ENCODE measurements at regions not wholly inside any gene's neighbourhood (a gene's known extent, or its start where the extent isn't known, plus 50 kb on each side); places are given as distances from the start of the nearest gene placed in this dataset.

GRCh38 chr9:107933097-107933496 is 443.5 kb upstream of the KLF4 start:
- no peaks in the 10 kb centered on the region for H3K4me1 Mint-ChIP-seq
- peaks cover 7% of the 10 kb centered on the region for H3K9me3 Mint-ChIP-seq
- DNase-seq = no peak
- no peaks in the 10 kb centered on the region for H3K36me3 Mint-ChIP-seq (ENCODE audit: low read depth)
- no peak overlapping the region for H3K27ac Mint-ChIP-seq
- H3K4me3 Mint-ChIP-seq = no peak overlapping the region
- ATAC-seq = no peak
- H3K27me3 Mint-ChIP-seq = no peaks in the 10 kb centered on the region

- Mint-ChIP-seq H3K4me1 (no peaks in the 10 kb centered on the region), H3K27me3 (no peaks in the 10 kb centered on the region), H3K27ac (no peak overlapping the region), H3K9me3 (peaks cover 7% of the 10 kb centered on the region), H3K36me3 (ENCODE audit: low read depth) (no peaks in the 10 kb centered on the region), H3K4me3 (no peak overlapping the region)
- ATAC-seq = no peak
- DNase-seq = no peak
Observed at GRCh38 chr9:107932601-107933000, 443.0 kb upstream of the KLF4 start.

- ATAC-seq (no peak), DNase-seq (no peak)
- Mint-ChIP-seq H3K27ac (no peak overlapping the region), H3K4me1 (no peaks in the 10 kb centered on the region), H3K36me3 (ENCODE audit: low read depth) (no peaks in the 10 kb centered on the region), H3K4me3 (no peak overlapping the region), H3K9me3 (peaks cover 7% of the 10 kb centered on the region), H3K27me3 (no peaks in the 10 kb centered on the region)
Observed at GRCh38 chr9:107932046-107932445, 442.5 kb upstream of the KLF4 start.

- DNase-seq (no peak), ATAC-seq (no peak)
- Mint-ChIP-seq H3K27me3 (no peaks in the 10 kb centered on the region), H3K9me3 (peaks cover 4% of the 10 kb centered on the region), H3K27ac (no peak overlapping the region), H3K4me3 (no peak overlapping the region), H3K36me3 (ENCODE audit: low read depth) (no peaks in the 10 kb centered on the region), H3K4me1 (no peaks in the 10 kb centered on the region)
Observed at GRCh38 chr9:107931071-107931715, 441.6 kb upstream of the KLF4 start.

DNA sequence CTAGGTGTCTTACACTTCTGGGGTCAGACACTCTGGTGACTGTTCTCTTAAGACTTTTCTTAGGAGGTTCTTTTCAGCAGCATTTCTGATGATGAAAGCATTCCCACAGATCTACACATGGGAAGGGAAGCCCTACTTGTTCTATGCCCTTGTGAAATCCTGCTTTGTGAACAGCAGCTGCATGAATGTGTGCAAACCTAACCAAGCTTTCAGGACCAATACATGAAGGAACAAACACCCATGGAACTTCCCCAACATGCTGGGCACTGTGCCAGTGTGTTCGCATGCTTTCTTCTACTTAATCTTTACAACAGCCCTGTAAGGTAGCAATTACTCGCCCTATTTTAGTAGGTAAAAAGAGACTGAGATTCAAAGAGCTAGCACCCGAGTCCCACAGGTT is 439.9 kb upstream of the KLF4 start:
- no peaks in the 10 kb centered on the region for H3K27me3 Mint-ChIP-seq
- peaks cover 4% of the 10 kb centered on the region for H3K9me3 Mint-ChIP-seq
- ATAC-seq (no peak), DNase-seq (no peak)
- no peak overlapping the region for H3K27ac Mint-ChIP-seq
- no peak overlapping the region for H3K4me3 Mint-ChIP-seq
- H3K36me3 Mint-ChIP-seq (ENCODE audit: low read depth) = no peaks in the 10 kb centered on the region
- H3K4me1 Mint-ChIP-seq = no peaks in the 10 kb centered on the region

GRCh38 chr9:107928701-107929371 is 439.3 kb upstream of the KLF4 start:
- no peak for DNase-seq
- Mint-ChIP-seq H3K27ac (no peak overlapping the region), H3K9me3 (peaks cover 4% of the 10 kb centered on the region), H3K4me3 (no peak overlapping the region), H3K27me3 (no peaks in the 10 kb centered on the region), H3K4me1 (no peaks in the 10 kb centered on the region), H3K36me3 (ENCODE audit: low read depth) (no peaks in the 10 kb centered on the region)
- no peak for ATAC-seq

DNA sequence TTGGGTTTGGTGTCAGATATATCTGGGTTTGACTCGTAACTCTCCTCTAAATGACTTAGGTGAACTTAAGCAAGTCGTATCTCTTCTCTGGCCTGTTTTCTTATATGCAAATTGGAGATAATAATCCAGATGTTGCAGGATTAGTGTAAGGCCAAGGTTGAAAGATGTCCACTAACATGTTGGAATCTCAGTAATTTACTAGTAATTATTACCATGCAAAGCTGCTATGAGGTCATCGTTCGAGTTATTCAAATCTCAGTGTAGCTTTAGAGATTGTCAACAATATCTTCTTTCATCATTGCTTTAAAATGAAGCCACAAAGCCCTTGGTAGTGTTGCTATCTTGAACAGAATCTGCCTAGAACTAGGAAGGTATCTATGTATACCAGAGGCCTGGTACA is 437.7 kb upstream of the KLF4 start:
- Mint-ChIP-seq H3K27me3 (no peaks in the 10 kb centered on the region), H3K9me3 (peaks cover 4% of the 10 kb centered on the region), H3K27ac (no peak overlapping the region), H3K36me3 (ENCODE audit: low read depth) (no peaks in the 10 kb centered on the region), H3K4me3 (no peak overlapping the region), H3K4me1 (no peaks in the 10 kb centered on the region)
- DNase-seq (no peak), ATAC-seq (no peak)

DNA sequence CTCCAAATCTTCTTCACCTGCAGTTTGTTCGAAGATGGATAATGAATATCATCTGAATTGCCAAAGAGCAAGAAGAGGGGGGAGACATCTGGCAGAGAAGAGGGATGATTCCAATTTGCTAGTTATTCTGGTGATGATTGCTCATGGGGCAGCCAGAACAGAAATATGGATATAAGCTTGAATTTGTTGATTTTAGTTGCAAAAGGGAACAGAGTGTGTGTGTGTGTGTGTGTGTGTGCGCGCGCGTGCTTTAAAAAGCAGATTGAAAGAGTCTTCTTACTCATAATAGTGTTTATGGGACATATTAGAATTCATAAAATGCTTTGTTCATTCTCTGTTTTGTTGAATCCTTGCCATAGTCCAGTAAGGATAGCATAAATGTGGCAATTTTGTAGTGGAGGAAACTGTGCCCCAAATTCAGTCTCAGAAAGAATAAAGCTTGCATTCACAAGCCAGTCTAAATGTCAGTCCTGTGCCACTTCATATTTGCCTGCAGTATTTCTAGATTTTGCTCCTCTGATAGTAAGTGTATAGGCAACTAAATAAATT is 436.3 kb upstream of the KLF4 start:
- Mint-ChIP-seq H3K27ac (no peak overlapping the region), H3K4me1 (no peaks in the 10 kb centered on the region), H3K4me3 (no peak overlapping the region), H3K9me3 (peaks cover 4% of the 10 kb centered on the region), H3K36me3 (ENCODE audit: low read depth) (no peaks in the 10 kb centered on the region), H3K27me3 (no peaks in the 10 kb centered on the region)
- DNase-seq = no peak
- ATAC-seq = no peak

DNA sequence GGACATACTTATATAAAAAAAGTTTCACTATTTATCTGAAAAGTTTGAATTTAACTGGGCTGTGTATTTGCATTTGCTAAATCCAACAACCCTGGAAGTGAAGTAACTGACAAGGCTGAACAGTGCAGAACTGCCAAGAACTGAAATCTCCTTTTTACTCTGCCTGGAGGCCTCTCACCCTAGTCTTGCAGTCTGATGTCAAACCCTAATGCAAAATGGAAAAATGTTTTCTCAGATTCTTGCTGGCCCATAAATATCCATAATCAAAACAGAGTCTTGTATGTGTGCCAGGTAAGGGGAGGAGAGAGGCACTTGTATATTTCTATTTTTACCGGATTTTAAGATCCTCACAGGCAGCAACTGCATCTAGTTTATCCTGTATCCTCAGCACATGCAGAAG is 432.7 kb upstream of the KLF4 start:
- Mint-ChIP-seq H3K4me3 (no peak overlapping the region), H3K27ac (no peak overlapping the region), H3K27me3 (no peaks in the 10 kb centered on the region), H3K36me3 (ENCODE audit: low read depth) (no peaks in the 10 kb centered on the region), H3K4me1 (no peaks in the 10 kb centered on the region), H3K9me3 (no peaks in the 10 kb centered on the region)
- ATAC-seq (no peak), DNase-seq (no peak)

GRCh38 chr9:107919263-107919662 is 429.7 kb upstream of the KLF4 start:
- no peaks in the 10 kb centered on the region for H3K4me1 Mint-ChIP-seq
- H3K4me3 Mint-ChIP-seq = no peak overlapping the region
- H3K27ac Mint-ChIP-seq = no peak overlapping the region
- ATAC-seq (no peak), DNase-seq (no peak)
- no peaks in the 10 kb centered on the region for H3K36me3 Mint-ChIP-seq (ENCODE audit: low read depth)
- H3K9me3 Mint-ChIP-seq = peaks cover 8% of the 10 kb centered on the region
- no peaks in the 10 kb centered on the region for H3K27me3 Mint-ChIP-seq

GRCh38 chr9:107918749-107919148 is 429.2 kb upstream of the KLF4 start:
- no peaks in the 10 kb centered on the region for H3K4me1 Mint-ChIP-seq
- no peak overlapping the region for H3K4me3 Mint-ChIP-seq
- no peaks in the 10 kb centered on the region for H3K36me3 Mint-ChIP-seq (ENCODE audit: low read depth)
- no peak for ATAC-seq
- peaks cover 8% of the 10 kb centered on the region for H3K9me3 Mint-ChIP-seq
- no peaks in the 10 kb centered on the region for H3K27me3 Mint-ChIP-seq
- no peak for DNase-seq
- H3K27ac Mint-ChIP-seq = no peak overlapping the region

DNA sequence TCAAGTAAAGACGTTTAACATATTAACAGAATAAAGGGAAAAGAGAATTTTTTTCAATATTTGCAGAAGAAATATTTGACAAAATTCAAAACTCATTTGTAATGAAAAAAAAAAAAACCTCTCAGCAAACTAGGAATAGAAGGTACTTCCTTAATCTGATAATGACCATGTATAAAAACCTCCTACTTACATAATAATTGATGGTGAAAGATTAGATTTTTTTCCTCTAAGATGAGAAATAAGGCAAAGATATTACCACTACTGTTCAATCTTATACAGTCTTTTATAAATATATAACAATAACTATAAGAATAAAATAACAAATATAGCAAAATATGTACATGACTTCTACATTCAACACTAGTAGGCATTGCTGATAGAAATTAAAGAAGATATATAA is 424.6 kb upstream of the KLF4 start:
- Mint-ChIP-seq H3K27me3 (no peaks in the 10 kb centered on the region), H3K36me3 (ENCODE audit: low read depth) (no peaks in the 10 kb centered on the region), H3K4me1 (no peaks in the 10 kb centered on the region), H3K27ac (no peak overlapping the region), H3K4me3 (no peak overlapping the region), H3K9me3 (peaks cover 18% of the 10 kb centered on the region)
- DNase-seq (no peak), ATAC-seq (no peak)

DNA sequence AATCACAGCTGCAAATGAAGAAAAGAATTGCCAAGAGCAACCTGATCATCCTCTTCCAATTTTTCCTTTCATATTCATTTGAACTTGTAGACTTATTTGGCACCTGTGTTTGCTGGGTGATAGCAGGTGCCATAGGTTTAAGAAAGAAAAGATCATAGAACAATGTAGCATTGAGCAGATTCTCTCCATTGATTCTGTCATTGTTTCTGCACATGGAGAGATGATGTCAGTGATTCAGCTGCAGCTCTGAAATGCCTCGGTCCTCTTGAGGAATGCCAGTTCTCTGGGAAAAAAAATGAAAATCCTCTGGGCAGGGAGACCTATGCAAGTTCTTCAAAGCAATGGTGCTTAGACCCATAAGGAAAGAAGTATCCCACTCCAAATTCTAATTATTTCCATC is 418.1 kb upstream of the KLF4 start:
- Mint-ChIP-seq H3K4me1 (no peaks in the 10 kb centered on the region), H3K27ac (no peak overlapping the region), H3K36me3 (ENCODE audit: low read depth) (no peaks in the 10 kb centered on the region), H3K9me3 (peaks cover 6% of the 10 kb centered on the region), H3K4me3 (no peak overlapping the region), H3K27me3 (no peaks in the 10 kb centered on the region)
- ATAC-seq (no peak), DNase-seq (no peak)

DNA sequence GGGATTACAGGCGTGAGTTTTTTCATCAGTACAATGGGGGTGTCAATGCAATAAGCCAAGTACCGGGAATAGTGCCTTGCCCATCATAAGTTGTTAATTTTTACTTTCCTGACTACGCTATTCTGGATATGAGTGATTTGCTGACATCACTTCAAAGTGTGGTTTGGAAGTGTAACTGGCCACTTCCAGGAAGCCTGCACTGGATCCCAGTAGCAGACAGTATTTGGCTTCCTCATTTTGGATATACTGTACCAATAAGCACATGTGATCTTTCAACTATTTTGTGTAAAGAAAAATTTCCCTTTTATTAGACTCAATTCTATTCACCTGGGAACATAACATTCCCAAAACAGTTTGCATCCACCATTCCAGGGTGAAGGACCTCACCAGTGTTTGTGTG is 417.7 kb upstream of the KLF4 start:
- H3K9me3 Mint-ChIP-seq = peaks cover 2% of the 10 kb centered on the region
- H3K4me3 Mint-ChIP-seq = no peak overlapping the region
- no peak overlapping the region for H3K27ac Mint-ChIP-seq
- DNase-seq (no peak), ATAC-seq (no peak)
- no peaks in the 10 kb centered on the region for H3K4me1 Mint-ChIP-seq
- no peaks in the 10 kb centered on the region for H3K36me3 Mint-ChIP-seq (ENCODE audit: low read depth)
- no peaks in the 10 kb centered on the region for H3K27me3 Mint-ChIP-seq

DNA sequence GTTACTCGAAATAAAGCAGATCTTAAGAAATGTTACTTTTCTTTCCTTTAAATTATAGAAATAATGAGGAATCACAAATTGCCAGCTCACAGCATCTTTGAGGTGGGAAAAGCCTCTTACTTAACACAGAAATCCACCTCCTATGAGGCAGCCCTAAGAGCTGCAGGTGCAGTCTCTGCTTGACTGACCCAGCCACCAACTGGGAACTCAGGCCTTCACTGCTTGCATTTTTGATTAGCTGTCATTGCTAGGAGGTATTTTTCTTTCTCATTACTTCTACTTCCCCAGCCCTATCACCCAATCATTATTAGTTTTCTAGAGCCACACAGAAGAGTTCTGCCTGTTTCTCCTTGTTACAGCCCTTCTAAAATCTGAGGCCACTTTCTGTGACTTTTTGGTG is 416.5 kb upstream of the KLF4 start:
- H3K36me3 Mint-ChIP-seq (ENCODE audit: low read depth) = no peaks in the 10 kb centered on the region
- no peak for ATAC-seq
- no peaks in the 10 kb centered on the region for H3K4me1 Mint-ChIP-seq
- H3K27ac Mint-ChIP-seq = no peak overlapping the region
- DNase-seq = no peak
- no peak overlapping the region for H3K4me3 Mint-ChIP-seq
- H3K9me3 Mint-ChIP-seq = no peaks in the 10 kb centered on the region
- no peaks in the 10 kb centered on the region for H3K27me3 Mint-ChIP-seq
